H9 (cell line): ENCODE measurements at regions not wholly inside any gene's neighbourhood (a gene's known extent, or its start where the extent isn't known, plus 50 kb on each side); places are given as distances from the start of the nearest gene placed in this dataset.

Experiments used
- DNase-seq: peaks from one replicate; pipeline ENCODE4 v3.0.0-alpha.2; 2017
- H2AFZ ChIP-seq: one replicate; pipeline ENCODE4 v1.6.1; 2013; ENCODE audit warnings: mild to moderate bottlenecking, low read length, control low read depth, moderate library complexity
- H2AK5ac ChIP-seq: 2 replicates; pipeline ENCODE4 v1.6.1; 2013; ENCODE audit warnings: low read length, control low read depth, mixed read lengths; ENCODE audit not compliant: insufficient read length
- H2BK120ac ChIP-seq: one replicate; pipeline ENCODE4 v1.6.1; 2013; ENCODE audit warnings: low read depth, mild to moderate bottlenecking, low read length, control low read depth, inconsistent platforms; ENCODE audit not compliant: poor library complexity, severe bottlenecking
- H2BK12ac ChIP-seq: 2 replicates; pipeline ENCODE4 v1.6.1; 2013; ENCODE audit warnings: low read length, control low read depth, mixed read lengths, low read depth; ENCODE audit not compliant: insufficient read length
- H2BK15ac ChIP-seq: 2 replicates; pipeline ENCODE4 v1.6.1; 2013; ENCODE audit warnings: low read depth, low read length, control low read depth
- H2BK20ac ChIP-seq: one replicate; pipeline ENCODE4 v1.6.1; 2013; ENCODE audit warnings: low read depth, mild to moderate bottlenecking, low read length, control low read depth, inconsistent platforms; ENCODE audit not compliant: poor library complexity, severe bottlenecking
- H2BK5ac ChIP-seq: 2 replicates; pipeline ENCODE4 v1.6.1; 2013; ENCODE audit warnings: low read length, control low read depth, mixed read lengths; ENCODE audit not compliant: insufficient read length
- H3K14ac ChIP-seq: 2 replicates; pipeline ENCODE4 v1.6.1; 2013; ENCODE audit warnings: low read length, control low read depth; ENCODE audit not compliant: insufficient read depth
- H3K18ac ChIP-seq: 2 replicates; pipeline ENCODE4 v1.6.1; 2013; ENCODE audit warnings: low read depth, mild to moderate bottlenecking, mixed read lengths, low read length, control low read depth; ENCODE audit not compliant: insufficient read length
- H3K23ac ChIP-seq: 2 replicates; pipeline ENCODE4 v1.6.1; 2013; ENCODE audit warnings: low read length, control low read depth, mixed read lengths, low read depth; ENCODE audit not compliant: insufficient read length
- H3K23me2 ChIP-seq: 2 replicates; pipeline ENCODE4 v1.6.1; 2013; ENCODE audit warnings: low read depth, mild to moderate bottlenecking, mixed read lengths, low read length, control low read depth; ENCODE audit not compliant: insufficient read length, poor library complexity, severe bottlenecking
- H3K27ac ChIP-seq: 2 replicates; pipeline ENCODE4 v1.5.1; 2013; ENCODE audit warnings: low read length, control low read depth, mixed read lengths, low read depth; ENCODE audit not compliant: insufficient read length
- H3K27me3 ChIP-seq: 2 replicates; pipeline ENCODE4 v1.6.1; 2013; ENCODE audit warnings: low read length, control low read depth, inconsistent platforms; ENCODE audit not compliant: insufficient read depth
- H3K4ac ChIP-seq: 2 replicates; pipeline ENCODE4 v1.6.1; 2013; ENCODE audit warnings: low read depth, mild to moderate bottlenecking, control low read depth, inconsistent platforms, low read length, moderate library complexity
- H3K4me1 ChIP-seq: 2 replicates; pipeline ENCODE4 v1.6.1; 2013; ENCODE audit warnings: low read length, control low read depth, inconsistent platforms; ENCODE audit not compliant: insufficient read depth
- H3K4me2 ChIP-seq: 2 replicates; pipeline ENCODE4 v1.6.1; 2013; ENCODE audit warnings: low read length, control low read depth, mixed read lengths; ENCODE audit not compliant: insufficient read length, insufficient read depth
- H3K56ac ChIP-seq: 2 replicates; pipeline ENCODE4 v1.6.1; 2013; ENCODE audit warnings: low read depth, mild to moderate bottlenecking, mixed read lengths, low read length, control low read depth; ENCODE audit not compliant: insufficient read length
- H3K79me1 ChIP-seq: 2 replicates; pipeline ENCODE4 v1.6.1; 2013; ENCODE audit warnings: low read depth, mild to moderate bottlenecking, moderate library complexity, low read length, control low read depth, inconsistent platforms; ENCODE audit not compliant: insufficient read depth, poor library complexity, severe bottlenecking
- H3K79me2 ChIP-seq: 2 replicates; pipeline ENCODE4 v1.6.1; 2013; ENCODE audit warnings: low read length, control low read depth, inconsistent platforms; ENCODE audit not compliant: insufficient read depth
- H3K9ac ChIP-seq: 2 replicates; pipeline ENCODE4 v1.6.1; 2013; ENCODE audit warnings: low read length, control low read depth, mixed read lengths; ENCODE audit not compliant: insufficient read length; ENCODE audit errors: extremely low read depth
- H3K9me3 ChIP-seq: one replicate; pipeline ENCODE4 v1.6.1; 2013; ENCODE audit warnings: low read depth, low read length, inconsistent platforms; ENCODE audit not compliant: control insufficient read depth
- H3T11ph ChIP-seq: one replicate; pipeline ENCODE4 v1.6.1; 2013; ENCODE audit warnings: mild to moderate bottlenecking, low read length, control low read depth, inconsistent platforms
- H4K20me1 ChIP-seq: one replicate; pipeline ENCODE4 v1.6.1; 2013; ENCODE audit not compliant: control insufficient read depth, insufficient read length, insufficient read depth
- H4K5ac ChIP-seq: 2 replicates; pipeline ENCODE4 v1.6.1; 2013; ENCODE audit warnings: low read depth, mild to moderate bottlenecking, mixed read lengths, low read length, control low read depth; ENCODE audit not compliant: insufficient read length
- H4K8ac ChIP-seq: replicated peaks from 2 replicates; pipeline ENCODE4 v1.6.1; 2013; ENCODE audit warnings: low read length, control low read depth, mixed read lengths, low read depth; ENCODE audit not compliant: insufficient read length
- H4K91ac ChIP-seq: 2 replicates; pipeline ENCODE4 v1.6.1; 2013; ENCODE audit warnings: low read depth, mild to moderate bottlenecking, moderate library complexity, mixed read lengths, low read length, control low read depth; ENCODE audit not compliant: insufficient read length
- H3K27ac Mint-ChIP-seq, 3 experiments: 2 replicates in 2 of 3; 3 replicates in 1 of 3; pipeline ENCODE4 v1.8.0; 2020 to 2021; ENCODE audit warnings: mixed read lengths in 3 of 3, mild to moderate bottlenecking in 1 of 3, moderate library complexity in 1 of 3
- H3K27me3 Mint-ChIP-seq: 2 replicates; pipeline ENCODE4 v1.8.0; 2021; ENCODE audit warnings: low read depth, mild to moderate bottlenecking, moderate library complexity, mixed read lengths
- H3K36me3 Mint-ChIP-seq, 3 experiments: 2 replicates in 2 of 3; 3 replicates in 1 of 3; pipeline ENCODE4 v1.8.0; 2020 to 2021; ENCODE audit warnings: low read depth in 3 of 3, mixed read lengths in 3 of 3; ENCODE audit not compliant: insufficient read depth in 1 of 3
- H3K4me1 Mint-ChIP-seq, 2 experiments: 2 replicates each; pipeline ENCODE4 v1.8.0; 2020; ENCODE audit warnings: mixed read lengths in 2 of 2
- H3K4me3 Mint-ChIP-seq, 2 experiments: 2 replicates in 1 of 2; 3 replicates in 1 of 2; pipeline ENCODE4 v1.8.0; 2020 to 2021; ENCODE audit warnings: mild to moderate bottlenecking in 2 of 2, mixed read lengths in 2 of 2, moderate library complexity in 1 of 2
- H3K9me3 Mint-ChIP-seq, 2 experiments: 2 replicates in 1 of 2; 3 replicates in 1 of 2; pipeline ENCODE4 v1.8.0; 2020; ENCODE audit warnings: mild to moderate bottlenecking in 2 of 2, mixed read lengths in 2 of 2, moderate library complexity in 1 of 2
- CTCF ChIP-seq: fragments of 200-600 bp; sonication (generic); conservative IDR thresholded peaks from 3 replicates; pipeline ENCODE4 v1.8.0; 2021; ENCODE audit warnings: antibody characterized with exemption, mild to moderate bottlenecking
- WGBS: extraction: QIAGEN DNeasy Blood & Tissue Kit; methylation state at CpG from one replicate; pipeline ENCODE4 v1.1.7; 2013; ENCODE audit warnings: missing lambda C conversion rate, low lambda C conversion rate, mixed read lengths; ENCODE audit not compliant: insufficient read length; ENCODE audit errors: extremely low coverage; 5-methylcytosine and 5-hydroxymethylcytosine counted together

DNA sequence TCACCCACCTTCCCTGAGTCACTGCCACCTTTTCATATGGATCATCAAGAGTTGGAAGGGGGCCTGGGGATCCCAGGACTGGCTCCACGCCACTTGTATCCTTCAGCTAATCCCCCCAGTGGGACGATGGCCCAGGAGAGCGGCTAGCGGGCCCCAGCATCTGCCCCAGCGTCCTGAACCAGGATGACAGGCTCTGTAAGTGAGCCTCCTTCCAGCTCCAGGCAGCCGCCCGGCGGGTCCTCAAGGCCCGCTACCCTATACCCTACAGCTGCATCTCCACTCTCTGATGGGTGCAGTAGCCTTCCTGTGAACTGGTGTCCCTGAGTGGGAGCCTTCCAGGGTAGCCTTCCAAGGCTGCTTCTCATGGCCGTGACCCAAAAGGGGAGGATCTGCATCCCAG, 183.1 kb downstream of the ATG4C start:
- Histone ChIP-seq H3K18ac (no peak overlapping the region), H4K5ac (no peak overlapping the region), H3T11ph (no peak overlapping the region), H3K4me1 (peaks cover 3% of the 10 kb centered on the region; the same call in 1 of the 2 replicates), H3K56ac (no peak overlapping the region), H3K27ac (no peak overlapping the region), H3K79me1 (no peaks in the 10 kb centered on the region), H3K79me2 (no peaks in the 10 kb centered on the region), H3K23me2 (no peaks in the 10 kb centered on the region), H3K23ac (no peak overlapping the region), H2BK12ac (no peak overlapping the region), H4K91ac (no peak overlapping the region), H3K14ac (no peak overlapping the region), H2AFZ (no peak overlapping the region), H3K4me2 (no peak overlapping the region), H3K4ac (no peak overlapping the region), H3K9ac (no peak overlapping the region), H2AK5ac (no peak overlapping the region), H4K8ac (no peak overlapping the region), H2BK15ac (no peak overlapping the region), H2BK120ac (no peak overlapping the region), H2BK20ac (no peak overlapping the region), H3K27me3 (no peaks in the 10 kb centered on the region), H3K9me3 (no peaks in the 10 kb centered on the region), H4K20me1 (no peaks in the 10 kb centered on the region), H2BK5ac (no peak overlapping the region)
- peak overlapping the region in 1 of 3 experiments; percentile 44; a peak in 1 of 7 replicates for H3K27ac Mint-ChIP-seq
- H3K4me1 Mint-ChIP-seq: peaks cover 16 to 17% of the 10 kb centered on the region in 2 experiments
- no peak for DNase-seq
- H3K4me3 Mint-ChIP-seq: no peak overlapping the region
- no peak for TF ChIP-seq CTCF
- peaks cover 0 to 2% of the 10 kb centered on the region in 2 experiments; a peak in 1 of 5 replicates for H3K9me3 Mint-ChIP-seq
- no CpG with 5 or more reads among the region's 10 CpGs for WGBS
- H3K36me3 Mint-ChIP-seq: no peaks in the 10 kb centered on the region; a peak in 2 of 7 replicates
- no peaks in the 10 kb centered on the region; the same call in 1 of the 2 replicates for H3K27me3 Mint-ChIP-seq
